H1 (cell line): ENCODE measurements at regions not wholly inside any gene's neighbourhood (a gene's known extent, or its start where the extent isn't known, plus 50 kb on each side); places are given as distances from the start of the nearest gene placed in this dataset.

ENCODE experiments used
- CHD2 ChIP-seq: IDR thresholded peaks from 2 replicates; pipeline ENCODE4 v1.6.1; 2012; ENCODE audit warnings: low read length, improper control_type of control experiment
- EGR1 ChIP-seq: IDR thresholded peaks from 2 replicates; pipeline ENCODE4 v1.6.1; 2011; ENCODE audit warnings: low read depth, low read length, borderline replicate concordance
- FOSL1 ChIP-seq: IDR thresholded peaks from 2 replicates; pipeline ENCODE4 v1.6.1; 2011; ENCODE audit warnings: mild to moderate bottlenecking, low read depth, low read length, moderate library complexity; ENCODE audit not compliant: insufficient read depth
- SAP30 ChIP-seq: fragments of 300-600 bp; sonication (generic); IDR thresholded peaks from 2 replicates; pipeline ENCODE4 v1.7.1; 2012; ENCODE audit warnings: low read length, moderate library complexity, mild to moderate bottlenecking, inconsistent platforms; ENCODE audit not compliant: insufficient read depth, insufficient replicate concordance
- TF ChIP-seq, protein P1 (sequence below): fragments of 300-600 bp; sonication (generic); IDR thresholded peaks from 2 replicates; pipeline ENCODE4 v1.7.1; 2012; ENCODE audit warnings: low read length, moderate library complexity, mild to moderate bottlenecking, inconsistent platforms; ENCODE audit not compliant: insufficient replicate concordance

DNA sequence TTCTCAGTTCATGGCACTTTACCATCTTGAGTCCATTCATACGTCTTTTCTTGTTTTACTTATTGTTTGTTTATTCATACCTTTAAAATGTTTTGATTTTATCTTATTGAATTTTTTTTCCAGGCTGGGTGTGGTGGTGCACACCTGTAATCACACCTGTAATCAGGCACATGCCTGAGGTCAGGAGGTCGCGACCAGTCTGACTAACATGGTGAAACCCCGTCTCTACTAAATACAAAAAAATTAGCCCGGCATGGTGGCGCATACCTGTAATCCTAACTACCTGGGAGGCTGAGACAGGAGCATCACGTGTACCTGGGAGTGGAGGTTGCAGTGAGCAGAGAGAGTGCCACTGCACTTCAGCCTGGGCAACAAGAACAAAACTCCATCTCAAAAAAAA is 104.1 kb upstream of the MROH9 start (continued):
- TF ChIP-seq, protein P1, sequence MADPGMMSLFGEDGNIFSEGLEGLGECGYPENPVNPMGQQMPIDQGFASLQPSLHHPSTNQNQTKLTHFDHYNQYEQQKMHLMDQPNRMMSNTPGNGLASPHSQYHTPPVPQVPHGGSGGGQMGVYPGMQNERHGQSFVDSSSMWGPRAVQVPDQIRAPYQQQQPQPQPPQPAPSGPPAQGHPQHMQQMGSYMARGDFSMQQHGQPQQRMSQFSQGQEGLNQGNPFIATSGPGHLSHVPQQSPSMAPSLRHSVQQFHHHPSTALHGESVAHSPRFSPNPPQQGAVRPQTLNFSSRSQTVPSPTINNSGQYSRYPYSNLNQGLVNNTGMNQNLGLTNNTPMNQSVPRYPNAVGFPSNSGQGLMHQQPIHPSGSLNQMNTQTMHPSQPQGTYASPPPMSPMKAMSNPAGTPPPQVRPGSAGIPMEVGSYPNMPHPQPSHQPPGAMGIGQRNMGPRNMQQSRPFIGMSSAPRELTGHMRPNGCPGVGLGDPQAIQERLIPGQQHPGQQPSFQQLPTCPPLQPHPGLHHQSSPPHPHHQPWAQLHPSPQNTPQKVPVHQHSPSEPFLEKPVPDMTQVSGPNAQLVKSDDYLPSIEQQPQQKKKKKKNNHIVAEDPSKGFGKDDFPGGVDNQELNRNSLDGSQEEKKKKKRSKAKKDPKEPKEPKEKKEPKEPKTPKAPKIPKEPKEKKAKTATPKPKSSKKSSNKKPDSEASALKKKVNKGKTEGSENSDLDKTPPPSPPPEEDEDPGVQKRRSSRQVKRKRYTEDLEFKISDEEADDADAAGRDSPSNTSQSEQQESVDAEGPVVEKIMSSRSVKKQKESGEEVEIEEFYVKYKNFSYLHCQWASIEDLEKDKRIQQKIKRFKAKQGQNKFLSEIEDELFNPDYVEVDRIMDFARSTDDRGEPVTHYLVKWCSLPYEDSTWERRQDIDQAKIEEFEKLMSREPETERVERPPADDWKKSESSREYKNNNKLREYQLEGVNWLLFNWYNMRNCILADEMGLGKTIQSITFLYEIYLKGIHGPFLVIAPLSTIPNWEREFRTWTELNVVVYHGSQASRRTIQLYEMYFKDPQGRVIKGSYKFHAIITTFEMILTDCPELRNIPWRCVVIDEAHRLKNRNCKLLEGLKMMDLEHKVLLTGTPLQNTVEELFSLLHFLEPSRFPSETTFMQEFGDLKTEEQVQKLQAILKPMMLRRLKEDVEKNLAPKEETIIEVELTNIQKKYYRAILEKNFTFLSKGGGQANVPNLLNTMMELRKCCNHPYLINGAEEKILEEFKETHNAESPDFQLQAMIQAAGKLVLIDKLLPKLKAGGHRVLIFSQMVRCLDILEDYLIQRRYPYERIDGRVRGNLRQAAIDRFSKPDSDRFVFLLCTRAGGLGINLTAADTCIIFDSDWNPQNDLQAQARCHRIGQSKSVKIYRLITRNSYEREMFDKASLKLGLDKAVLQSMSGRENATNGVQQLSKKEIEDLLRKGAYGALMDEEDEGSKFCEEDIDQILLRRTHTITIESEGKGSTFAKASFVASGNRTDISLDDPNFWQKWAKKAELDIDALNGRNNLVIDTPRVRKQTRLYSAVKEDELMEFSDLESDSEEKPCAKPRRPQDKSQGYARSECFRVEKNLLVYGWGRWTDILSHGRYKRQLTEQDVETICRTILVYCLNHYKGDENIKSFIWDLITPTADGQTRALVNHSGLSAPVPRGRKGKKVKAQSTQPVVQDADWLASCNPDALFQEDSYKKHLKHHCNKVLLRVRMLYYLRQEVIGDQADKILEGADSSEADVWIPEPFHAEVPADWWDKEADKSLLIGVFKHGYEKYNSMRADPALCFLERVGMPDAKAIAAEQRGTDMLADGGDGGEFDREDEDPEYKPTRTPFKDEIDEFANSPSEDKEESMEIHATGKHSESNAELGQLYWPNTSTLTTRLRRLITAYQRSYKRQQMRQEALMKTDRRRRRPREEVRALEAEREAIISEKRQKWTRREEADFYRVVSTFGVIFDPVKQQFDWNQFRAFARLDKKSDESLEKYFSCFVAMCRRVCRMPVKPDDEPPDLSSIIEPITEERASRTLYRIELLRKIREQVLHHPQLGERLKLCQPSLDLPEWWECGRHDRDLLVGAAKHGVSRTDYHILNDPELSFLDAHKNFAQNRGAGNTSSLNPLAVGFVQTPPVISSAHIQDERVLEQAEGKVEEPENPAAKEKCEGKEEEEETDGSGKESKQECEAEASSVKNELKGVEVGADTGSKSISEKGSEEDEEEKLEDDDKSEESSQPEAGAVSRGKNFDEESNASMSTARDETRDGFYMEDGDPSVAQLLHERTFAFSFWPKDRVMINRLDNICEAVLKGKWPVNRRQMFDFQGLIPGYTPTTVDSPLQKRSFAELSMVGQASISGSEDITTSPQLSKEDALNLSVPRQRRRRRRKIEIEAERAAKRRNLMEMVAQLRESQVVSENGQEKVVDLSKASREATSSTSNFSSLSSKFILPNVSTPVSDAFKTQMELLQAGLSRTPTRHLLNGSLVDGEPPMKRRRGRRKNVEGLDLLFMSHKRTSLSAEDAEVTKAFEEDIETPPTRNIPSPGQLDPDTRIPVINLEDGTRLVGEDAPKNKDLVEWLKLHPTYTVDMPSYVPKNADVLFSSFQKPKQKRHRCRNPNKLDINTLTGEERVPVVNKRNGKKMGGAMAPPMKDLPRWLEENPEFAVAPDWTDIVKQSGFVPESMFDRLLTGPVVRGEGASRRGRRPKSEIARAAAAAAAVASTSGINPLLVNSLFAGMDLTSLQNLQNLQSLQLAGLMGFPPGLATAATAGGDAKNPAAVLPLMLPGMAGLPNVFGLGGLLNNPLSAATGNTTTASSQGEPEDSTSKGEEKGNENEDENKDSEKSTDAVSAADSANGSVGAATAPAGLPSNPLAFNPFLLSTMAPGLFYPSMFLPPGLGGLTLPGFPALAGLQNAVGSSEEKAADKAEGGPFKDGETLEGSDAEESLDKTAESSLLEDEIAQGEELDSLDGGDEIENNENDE = no peak
- TF ChIP-seq SAP30 (no peak), CHD2 (no peak), EGR1 (no peak), FOSL1 (no peak)
